ENCODE measurements at regions not wholly inside any gene's neighbourhood (a gene's known extent, or its start where the extent isn't known, plus 50 kb on each side); places are given as distances from the start of the nearest gene placed in this dataset.
"Not testable (repeated sequence)": the region's sequence is repeated elsewhere in the genome, so short reads cannot be mapped to it uniquely, and the experiment has no call there.

DNA sequence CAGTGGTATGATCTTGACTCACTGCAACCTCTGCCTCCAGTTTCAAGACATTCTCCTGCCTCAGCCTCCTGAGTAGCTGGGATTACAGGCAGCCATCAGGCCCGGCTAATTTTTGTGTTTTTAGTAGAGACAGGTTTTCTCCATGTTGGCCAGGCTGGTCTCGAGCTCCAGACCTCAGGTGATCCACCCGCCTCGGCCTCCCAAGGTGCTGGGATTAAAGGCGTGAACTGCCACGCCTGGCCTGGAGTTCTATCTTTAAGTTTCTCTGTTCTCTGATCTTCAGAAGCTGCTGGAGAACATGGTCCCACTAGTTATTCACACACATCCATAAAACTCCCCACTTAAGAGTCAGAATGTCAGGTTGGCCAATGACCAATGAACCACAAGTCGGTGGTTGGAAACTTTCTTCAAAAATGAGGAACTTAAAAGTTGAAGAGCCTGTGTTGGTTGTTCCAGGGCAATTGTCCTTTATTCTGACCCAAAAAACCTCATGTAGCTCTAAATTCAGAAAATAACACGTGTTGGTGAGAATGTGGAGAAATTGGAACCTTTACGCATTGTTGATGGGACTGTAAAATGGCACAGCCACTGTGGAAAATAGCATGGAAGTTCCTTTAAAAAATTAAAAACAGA lies 55.9 kb upstream of the PIK3CB start:
- no peak for TF ChIP-seq Cebpa-rat (IDR thresholded peaks at IDR 0.05)
- Histone ChIP-seq H3K9ac (peak overlapping the region in 5 of 11 experiments; percentile 32 to 71 (median 54); a peak in 8 of 22 replicates), H3K36me3 (no peaks in the 10 kb centered on the region), H3K4me2 (peak overlapping the region; percentile 19 to 79 (median 48)), H3K4me1 (peaks cover 9 to 42% (median 13%) of the 10 kb centered on the region in 10 experiments; a peak in 19 of 20 replicates), H3K9me3 (replicated peaks in 1 of 11) (no peaks in the 10 kb centered on the region), H3K27me3 (no peaks in the 10 kb centered on the region), H3K4me3 (no peak overlapping the region), H3K27ac (peak overlapping the region in 9 of 11 experiments; percentile 44 to 91 (median 76); a peak in 17 of 22 replicates), H4K20me1 (no peaks in the 10 kb centered on the region)

DNA sequence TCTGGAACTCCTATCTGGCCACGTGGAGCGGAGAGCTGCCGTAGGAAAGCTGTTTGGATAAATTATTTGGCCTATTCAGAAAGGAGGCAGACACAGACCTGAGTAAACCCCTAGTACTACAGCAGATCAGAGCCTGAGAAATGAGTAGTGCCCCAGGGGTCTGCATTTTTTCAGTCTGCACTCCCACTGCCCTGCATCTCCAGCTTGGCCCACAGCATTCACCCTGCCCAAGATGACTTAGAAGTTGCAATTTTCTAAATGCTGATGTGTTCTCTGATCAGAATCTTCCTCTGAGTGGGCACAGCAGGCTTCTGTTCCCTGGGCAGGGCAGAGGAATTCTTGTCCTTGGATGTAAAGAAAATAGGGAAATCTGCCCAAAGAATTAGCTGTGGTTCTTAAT lies 55.1 kb upstream of the PIK3CB start:
- no peak overlapping the region for H3K4me3 ChIP-seq
- no peak for TF ChIP-seq Cebpa-rat (IDR thresholded peaks at IDR 0.05)
- H3K27me3 ChIP-seq, result no peaks in the 10 kb centered on the region
- peak overlapping the region in 3 of 11 experiments; percentile 61 to 85 (median 79); a peak in 5 of 22 replicates for H3K4me2 ChIP-seq
- H3K9ac ChIP-seq, result no peak overlapping the region
- no peaks in the 10 kb centered on the region for H3K9me3 ChIP-seq (replicated peaks in 1 of 11)
- H3K4me1 ChIP-seq, result peaks cover 9 to 42% (median 13%) of the 10 kb centered on the region in 10 experiments; a peak in 19 of 20 replicates
- H3K27ac ChIP-seq, result peak overlapping the region in 3 of 11 experiments; percentile 86 to 91 (median 87); a peak in 5 of 22 replicates
- H4K20me1 ChIP-seq, result no peaks in the 10 kb centered on the region
- H3K36me3 ChIP-seq, result no peaks in the 10 kb centered on the region

GRCh38 chr3:138888560-138888959 lies 53.8 kb upstream of the PIK3CB start:
- Histone ChIP-seq H3K36me3 (no peaks in the 10 kb centered on the region), H3K27ac (no peak overlapping the region; a peak in 2 of 22 replicates), H3K9ac (no peak overlapping the region), H3K4me2 (peak overlapping the region in 2 of 11 experiments; percentile 79 to 85; a peak in 3 of 22 replicates), H3K4me3 (no peak overlapping the region), H3K9me3 (replicated peaks in 1 of 11) (no peaks in the 10 kb centered on the region), H3K4me1 (peaks cover 9 to 42% (median 13%) of the 10 kb centered on the region in 10 experiments; a peak in 19 of 20 replicates), H4K20me1 (no peaks in the 10 kb centered on the region), H3K27me3 (no peaks in the 10 kb centered on the region)
- no peak for TF ChIP-seq Cebpa-rat (IDR thresholded peaks at IDR 0.05)

DNA sequence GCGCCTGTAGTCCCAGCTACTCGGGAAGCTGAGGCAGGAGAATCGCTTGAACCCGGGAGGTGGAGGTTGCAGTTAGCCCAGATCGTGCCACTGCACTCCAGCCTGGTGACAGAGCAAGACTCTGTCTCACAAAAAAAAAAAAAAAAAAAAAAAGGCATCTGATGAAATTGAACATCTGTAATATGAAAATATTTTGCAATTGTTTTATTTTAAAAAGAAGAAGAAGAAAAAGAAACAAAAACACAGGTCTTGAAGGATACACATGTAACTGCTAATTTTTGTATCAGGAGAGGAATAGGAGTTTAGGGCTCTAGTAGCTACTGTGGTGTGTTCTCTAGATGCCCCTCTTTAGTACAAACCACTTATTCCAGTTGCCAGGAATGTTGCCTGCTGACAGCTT lies 51.4 kb upstream of the PIK3CB start:
- H4K20me1 ChIP-seq; H3K36me3 ChIP-seq; H3K27me3 ChIP-seq; H3K27ac ChIP-seq; H3K4me3 ChIP-seq; H3K9ac ChIP-seq; H3K9me3 ChIP-seq (replicated peaks in 1 of 11); H3K4me2 ChIP-seq: not testable (repeated sequence)
- H3K4me1 ChIP-seq, result peaks cover 7 to 29% (median 7%) of the 10 kb centered on the region in 10 experiments; a peak in 19 of 20 replicates

Measured in BLaER1 treated with 17β-estradiol and CSF1 and Interleukin-3, amounts not matched to agents 10 nM and 100 nM (cell line).